Smooth muscle cell (in vitro differentiated cells): ENCODE measurements at regions not wholly inside any gene's neighbourhood (a gene's known extent, or its start where the extent isn't known, plus 50 kb on each side); places are given as distances from the start of the nearest gene placed in this dataset.

Experiments used
- DNase-seq: peaks from one replicate; lab custom pipeline; 2025; ENCODE audit not compliant: unreplicated experiment; lab: John Stamatoyannopoulos, UW
- H2AFZ ChIP-seq: fragments of 200-600 bp; sonication (generic); 2 replicates; pipeline ENCODE4 v1.6.0; 2016; ENCODE audit warnings: antibody characterized with exemption, low read depth, mild to moderate bottlenecking
- H3F3A ChIP-seq: fragments of 200-600 bp; sonication (generic); 2 replicates; pipeline ENCODE4 v1.6.0; 2017; ENCODE audit warnings: antibody characterized with exemption, low read depth
- H3K27ac ChIP-seq: fragments of 200-600 bp; sonication (generic); 2 replicates; pipeline ENCODE4 v1.5.1; 2016; ENCODE audit warnings: low read depth, mild to moderate bottlenecking
- H3K27me3 ChIP-seq: fragments of 200-600 bp; sonication (generic); 2 replicates; pipeline ENCODE4 v1.6.1; 2016; ENCODE audit warnings: low read depth, mild to moderate bottlenecking
- H3K36me3 ChIP-seq: fragments of 200-600 bp; sonication (generic); 2 replicates; pipeline ENCODE4 v1.5.1; 2016; ENCODE audit warnings: low read depth
- H3K4me1 ChIP-seq: fragments of 200-600 bp; sonication (generic); 2 replicates; pipeline ENCODE4 v1.5.1; 2016; ENCODE audit warnings: low read depth
- H3K4me2 ChIP-seq: fragments of 200-600 bp; sonication (generic); 2 replicates; pipeline ENCODE4 v1.6.0; 2016; ENCODE audit warnings: mild to moderate bottlenecking
- H3K4me3 ChIP-seq: fragments of 200-600 bp; sonication (generic); 2 replicates; pipeline ENCODE4 v1.5.1; 2016; ENCODE audit warnings: mild to moderate bottlenecking
- H3K79me2 ChIP-seq: fragments of 200-600 bp; sonication (generic); 2 replicates; pipeline ENCODE4 v1.6.0; 2016; ENCODE audit warnings: low read depth, mild to moderate bottlenecking
- H3K9ac ChIP-seq: fragments of 200-600 bp; sonication (generic); 2 replicates; pipeline ENCODE4 v1.6.0; 2016; ENCODE audit warnings: low read depth
- H3K9me3 ChIP-seq: fragments of 200-600 bp; sonication (generic); replicated peaks from 2 replicates; pipeline ENCODE4 v1.5.1; 2016; ENCODE audit warnings: low read depth
- H4K20me1 ChIP-seq: fragments of 200-600 bp; sonication (generic); 2 replicates; pipeline ENCODE4 v1.6.0; 2016; ENCODE audit warnings: low read depth
- CTCF ChIP-seq: fragments of 200-600 bp; sonication (generic); IDR thresholded peaks from 2 replicates; pipeline ENCODE4 v1.5.1; 2017; ENCODE audit warnings: borderline replicate concordance, mild to moderate bottlenecking, antibody characterized with exemption; ENCODE audit not compliant: insufficient read depth, poor library complexity, severe bottlenecking
- WGBS: methylation state at CpG from one replicate; pipeline ENCODE4 v1.1.7; 2016; ENCODE audit warnings: low lambda C conversion rate; 5-methylcytosine and 5-hydroxymethylcytosine counted together

GRCh38 chr17:54009502-54009901 lies 186.8 kb downstream of the KIF2B start:
- TF ChIP-seq CTCF = no peak
- no peaks in the 10 kb centered on the region for H3K79me2 ChIP-seq
- no peaks in the 10 kb centered on the region for H3K27me3 ChIP-seq
- H3K36me3 ChIP-seq = no peaks in the 10 kb centered on the region
- DNase-seq = no peak
- WGBS = 77% methylated on average over 4 of the region's 4 CpGs
- H3K4me1 ChIP-seq = no peaks in the 10 kb centered on the region
- no peaks in the 10 kb centered on the region for H3K9me3 ChIP-seq
- no peak overlapping the region for H3K9ac ChIP-seq
- H2AFZ ChIP-seq = no peak overlapping the region
- no peaks in the 10 kb centered on the region for H3F3A ChIP-seq
- no peaks in the 10 kb centered on the region for H4K20me1 ChIP-seq
- H3K4me3 ChIP-seq = no peak overlapping the region
- H3K4me2 ChIP-seq = no peak overlapping the region
- no peak overlapping the region for H3K27ac ChIP-seq

GRCh38 chr17:54013072-54013471 lies 190.3 kb downstream of the KIF2B start:
- no peak overlapping the region for H3K9ac ChIP-seq

GRCh38 chr17:54015734-54016133 lies 193.0 kb downstream of the KIF2B start:
- H2AFZ ChIP-seq = no peak overlapping the region
- H4K20me1 ChIP-seq = no peaks in the 10 kb centered on the region
- no peak for DNase-seq
- no peak overlapping the region for H3K4me3 ChIP-seq
- 92% methylated on average over 2 of the region's 2 CpGs for WGBS
- no peaks in the 10 kb centered on the region for H3K36me3 ChIP-seq
- H3K9me3 ChIP-seq = no peaks in the 10 kb centered on the region
- no peak overlapping the region for H3K9ac ChIP-seq
- no peaks in the 10 kb centered on the region for H3K79me2 ChIP-seq
- H3K4me2 ChIP-seq = no peak overlapping the region
- no peaks in the 10 kb centered on the region for H3K4me1 ChIP-seq
- H3K27me3 ChIP-seq = no peaks in the 10 kb centered on the region
- no peaks in the 10 kb centered on the region for H3F3A ChIP-seq
- no peak for TF ChIP-seq CTCF
- no peak overlapping the region for H3K27ac ChIP-seq

More at GRCh38 chr17:54013072-54013471, 190.3 kb downstream of the KIF2B start:
- H3K4me3 ChIP-seq = no peak overlapping the region
- H2AFZ ChIP-seq = no peak overlapping the region
- H3K79me2 ChIP-seq = no peaks in the 10 kb centered on the region
- 81% methylated on average over 2 of the region's 2 CpGs for WGBS
- H3F3A ChIP-seq = no peaks in the 10 kb centered on the region
- H4K20me1 ChIP-seq = no peaks in the 10 kb centered on the region
- no peaks in the 10 kb centered on the region for H3K9me3 ChIP-seq
- H3K4me2 ChIP-seq = no peak overlapping the region
- TF ChIP-seq CTCF = no peak
- H3K27me3 ChIP-seq = no peaks in the 10 kb centered on the region
- H3K36me3 ChIP-seq = no peaks in the 10 kb centered on the region
- no peaks in the 10 kb centered on the region for H3K4me1 ChIP-seq
- no peak overlapping the region for H3K27ac ChIP-seq
- no peak for DNase-seq

- no peak overlapping the region for H3K9ac ChIP-seq
- no peaks in the 10 kb centered on the region for H3F3A ChIP-seq
- H3K79me2 ChIP-seq = no peaks in the 10 kb centered on the region
- H3K4me1 ChIP-seq = no peaks in the 10 kb centered on the region
- H4K20me1 ChIP-seq = no peaks in the 10 kb centered on the region
- H3K36me3 ChIP-seq = no peaks in the 10 kb centered on the region
- no peak overlapping the region for H3K4me3 ChIP-seq
- 92% methylated on average over 1 of the region's 1 CpG for WGBS
- H3K27ac ChIP-seq = no peak overlapping the region
- H3K9me3 ChIP-seq = no peaks in the 10 kb centered on the region
- no peak overlapping the region for H2AFZ ChIP-seq
- DNase-seq = no peak
- no peak for TF ChIP-seq CTCF
- no peaks in the 10 kb centered on the region for H3K27me3 ChIP-seq
- H3K4me2 ChIP-seq = no peak overlapping the region
Observed at GRCh38 chr17:54021418-54021817, 198.7 kb downstream of the KIF2B start.
